T-helper 2 cell treated with Interferon-gamma antibody and Interleukin-4, amounts not matched to agents 100 ng/mL and 5 ng/mL, for 36 hours (primary cell): ENCODE measurements at regions not wholly inside any gene's neighbourhood (a gene's known extent, or its start where the extent isn't known, plus 50 kb on each side); places are given as distances from the start of the nearest gene placed in this dataset.
"Not testable (repeated sequence)": the region's sequence is repeated elsewhere in the genome, so short reads cannot be mapped to it uniquely, and the experiment has no call there.

Experiments
- intact Hi-C: fragments of 100-400 bp; cut with micrococcal nuclease; formaldehyde crosslinking; loops from one replicate; pipeline ENCODE4 v1.15.1; 2023

GRCh38 chr3:125645616-125646015 lies 50.3 kb upstream of the OSBPL11 start:
- intact Hi-C loops = no loop called here

DNA sequence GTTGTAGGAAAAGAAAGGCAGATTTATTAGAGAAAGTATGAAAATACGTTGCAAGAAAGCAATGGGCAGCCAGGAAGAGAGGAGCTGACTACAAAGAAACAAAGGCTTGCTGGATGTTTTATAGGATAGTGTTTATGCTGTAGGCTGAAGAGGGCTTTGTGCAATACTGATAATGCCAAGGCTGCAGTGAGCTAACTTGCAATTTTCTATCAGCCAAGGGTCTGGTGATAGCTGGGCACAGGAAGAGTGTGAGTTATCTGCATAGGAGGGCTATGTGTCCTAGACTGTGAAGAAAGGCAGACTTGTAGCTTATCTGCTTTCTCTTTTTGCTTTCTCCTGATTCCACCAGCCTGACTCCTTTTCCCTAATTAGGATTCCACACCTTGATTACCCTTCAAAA lies 51.3 kb upstream of the OSBPL11 start:
- intact Hi-C loops = no loop called here

DNA sequence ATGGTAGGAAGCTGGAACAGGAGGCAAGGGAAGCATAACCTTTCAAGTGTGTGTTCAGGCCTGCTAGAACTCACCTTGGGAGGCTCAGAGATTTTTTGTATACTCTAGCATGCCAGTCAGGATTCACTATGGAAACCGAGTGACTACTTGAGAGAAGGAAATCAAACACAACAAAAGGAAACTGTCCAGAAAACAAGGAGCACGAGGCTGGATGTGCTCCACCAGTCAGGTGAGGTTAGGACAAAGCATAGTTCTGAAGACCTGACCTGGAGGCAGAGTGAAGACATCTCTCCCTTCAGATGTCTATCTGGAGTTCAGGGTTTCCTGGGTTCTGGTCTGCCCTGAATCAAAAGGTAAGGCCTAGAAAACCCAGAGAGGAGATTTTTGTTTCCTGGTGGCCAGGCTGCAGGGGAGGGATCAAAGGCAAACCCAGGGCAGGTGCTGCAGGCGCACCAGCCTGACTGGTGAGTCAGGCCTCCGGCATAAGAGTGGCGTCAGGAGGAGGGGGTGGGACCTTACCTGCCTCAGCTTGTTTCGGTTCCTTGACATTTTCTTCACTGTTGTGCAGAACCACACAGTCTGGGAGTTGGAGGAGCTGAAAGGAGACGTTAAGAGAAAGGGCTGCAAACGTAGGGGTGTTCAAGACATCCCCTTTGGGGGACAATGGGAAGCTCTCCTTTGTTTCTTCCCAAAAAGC lies 52.2 kb upstream of the OSBPL11 start:
- intact Hi-C loops = no loop called here

GRCh38 chr3:125651244-125651643 lies 55.9 kb upstream of the OSBPL11 start:
- intact Hi-C loops = no loop called here

- intact Hi-C loops = no loop called here
Measured at GRCh38 chr3:125652349-125652748, 57.1 kb upstream of the OSBPL11 start.

- intact Hi-C loops = no loop called here
Measured at GRCh38 chr3:125654526-125654925, 59.2 kb upstream of the OSBPL11 start.

DNA sequence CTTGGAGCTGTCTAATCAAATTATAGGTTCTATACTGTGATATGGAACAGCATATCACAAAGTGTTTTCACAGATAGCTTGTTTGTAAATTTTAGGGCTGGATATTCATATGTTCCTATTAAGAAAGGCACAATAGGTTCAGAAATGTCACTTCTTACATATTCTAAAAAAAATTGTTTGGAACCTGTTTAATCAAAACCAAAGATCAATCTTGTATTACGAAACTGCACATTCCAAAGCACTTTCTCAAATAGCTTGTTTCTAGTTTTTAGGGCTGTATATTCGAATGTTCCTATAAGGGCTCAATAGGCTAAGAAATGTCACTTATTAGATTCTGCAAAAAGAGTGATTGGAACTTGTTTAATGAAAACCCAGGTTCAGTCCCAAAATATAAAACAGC lies 67.4 kb upstream of the OSBPL11 start:
- intact Hi-C loops = no loop called here

- intact Hi-C loops = no loop called here
Measured at GRCh38 chr3:125670352-125670751, 75.1 kb upstream of the OSBPL11 start.

DNA sequence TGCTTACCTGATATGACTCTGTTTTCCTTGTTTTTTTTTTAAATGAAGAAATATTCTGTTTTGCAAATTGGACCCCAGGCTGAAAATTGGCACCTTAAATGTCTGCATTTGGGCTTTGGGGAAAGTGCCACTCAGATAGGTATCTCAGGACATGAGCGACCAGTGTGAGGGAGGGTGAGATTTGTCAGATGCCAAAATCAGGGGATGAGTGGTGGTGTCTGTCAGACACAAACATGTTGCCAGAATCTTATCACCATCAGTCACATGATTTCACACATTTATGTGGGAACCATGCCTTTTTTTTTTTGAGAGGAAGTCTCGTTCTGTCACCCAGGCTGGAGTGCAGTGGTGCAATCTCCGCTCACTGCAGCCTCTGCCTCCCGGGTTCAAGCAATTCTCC lies 75.6 kb upstream of the OSBPL11 start:
- intact Hi-C loops = no loop called here

DNA sequence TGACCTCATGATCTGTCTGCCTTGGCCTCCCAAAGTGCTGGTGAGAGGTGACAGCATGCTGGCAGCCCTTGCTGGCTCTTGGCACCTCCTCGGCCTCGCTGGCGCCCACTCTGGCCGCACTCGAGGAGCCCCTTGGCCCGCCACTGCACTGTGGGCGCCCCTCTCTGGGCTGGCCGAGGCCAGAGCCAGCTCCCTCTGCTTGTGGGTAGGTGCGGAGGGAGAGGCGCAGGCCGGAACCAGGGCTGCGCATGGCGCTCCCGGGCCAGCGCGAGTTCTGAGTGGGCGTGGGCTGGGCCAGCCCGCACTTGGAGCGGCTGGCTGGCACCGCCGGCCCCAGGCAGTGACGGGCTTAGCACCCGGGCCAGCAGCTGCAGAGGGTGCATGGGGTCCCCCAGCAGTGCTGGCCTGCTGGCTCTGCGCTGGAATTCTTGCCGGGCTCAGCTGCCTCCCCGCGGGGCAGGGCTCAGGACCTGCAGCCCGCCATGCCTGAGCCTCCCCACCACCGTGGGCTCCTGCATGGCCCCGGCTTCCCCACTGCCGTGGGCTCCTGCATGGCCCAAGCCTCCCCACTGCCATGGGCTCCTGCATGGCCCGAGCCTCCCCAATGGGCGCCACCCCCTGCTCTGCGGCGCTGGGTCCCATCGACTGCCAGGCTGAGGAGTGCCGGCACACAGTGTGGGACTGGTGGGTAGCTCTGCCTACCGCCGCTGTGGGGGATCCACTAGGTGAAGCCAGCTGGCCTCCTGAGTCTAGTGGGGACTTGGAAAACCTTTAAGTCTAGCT lies 76.4 kb upstream of the OSBPL11 start:
- intact Hi-C loops = no loop called here

GRCh38 chr3:125675791-125676190 lies 80.5 kb upstream of the OSBPL11 start:
- intact Hi-C loops = no loop called here

DNA sequence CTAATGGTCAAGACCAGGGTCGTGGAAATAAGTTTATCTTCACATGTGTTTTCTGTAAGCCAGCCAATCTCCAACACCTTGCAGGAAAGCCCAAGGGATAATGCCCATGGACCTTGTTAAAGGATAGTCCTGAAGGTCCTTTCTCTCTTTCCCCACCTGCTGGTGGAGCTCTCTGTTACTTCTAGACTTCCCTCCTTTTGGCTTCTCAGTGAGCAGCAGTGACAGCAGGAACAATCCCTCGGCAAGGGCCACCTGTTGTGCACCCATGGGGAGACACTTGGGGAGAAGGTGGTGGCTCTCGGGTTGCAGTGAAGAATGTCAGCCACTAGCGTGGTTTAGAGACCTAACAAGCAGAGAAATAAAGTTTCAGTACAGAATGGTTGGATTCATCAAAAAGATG lies 84.0 kb upstream of the OSBPL11 start:
- intact Hi-C loops = no loop called here

DNA sequence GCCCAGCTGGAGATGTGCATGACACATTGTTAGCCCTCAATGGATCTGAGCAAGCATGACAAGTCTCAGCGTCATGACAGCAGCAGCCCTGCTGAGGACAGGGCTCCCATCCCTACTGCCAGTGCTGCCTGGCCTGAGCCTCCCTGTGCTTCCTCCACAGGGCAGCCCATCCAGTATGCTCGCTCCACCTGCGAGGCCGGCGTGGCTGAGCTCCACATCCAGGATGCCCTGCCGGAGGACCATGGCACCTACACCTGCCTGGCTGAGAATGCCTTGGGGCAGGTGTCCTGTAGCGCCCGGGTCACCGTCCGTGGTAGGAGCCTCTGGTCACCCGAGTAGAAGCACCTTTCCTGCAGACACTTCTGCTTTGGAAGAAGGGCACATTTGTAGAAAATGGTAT lies 85.8 kb upstream of the OSBPL11 start:
- intact Hi-C loops = no loop called here

GRCh38 chr3:125681906-125682305 lies 86.6 kb upstream of the OSBPL11 start:
- intact Hi-C loops = not testable (repeated sequence)

GRCh38 chr3:125682610-125683009 lies 87.3 kb upstream of the OSBPL11 start:
- intact Hi-C loops = not testable (repeated sequence)

DNA sequence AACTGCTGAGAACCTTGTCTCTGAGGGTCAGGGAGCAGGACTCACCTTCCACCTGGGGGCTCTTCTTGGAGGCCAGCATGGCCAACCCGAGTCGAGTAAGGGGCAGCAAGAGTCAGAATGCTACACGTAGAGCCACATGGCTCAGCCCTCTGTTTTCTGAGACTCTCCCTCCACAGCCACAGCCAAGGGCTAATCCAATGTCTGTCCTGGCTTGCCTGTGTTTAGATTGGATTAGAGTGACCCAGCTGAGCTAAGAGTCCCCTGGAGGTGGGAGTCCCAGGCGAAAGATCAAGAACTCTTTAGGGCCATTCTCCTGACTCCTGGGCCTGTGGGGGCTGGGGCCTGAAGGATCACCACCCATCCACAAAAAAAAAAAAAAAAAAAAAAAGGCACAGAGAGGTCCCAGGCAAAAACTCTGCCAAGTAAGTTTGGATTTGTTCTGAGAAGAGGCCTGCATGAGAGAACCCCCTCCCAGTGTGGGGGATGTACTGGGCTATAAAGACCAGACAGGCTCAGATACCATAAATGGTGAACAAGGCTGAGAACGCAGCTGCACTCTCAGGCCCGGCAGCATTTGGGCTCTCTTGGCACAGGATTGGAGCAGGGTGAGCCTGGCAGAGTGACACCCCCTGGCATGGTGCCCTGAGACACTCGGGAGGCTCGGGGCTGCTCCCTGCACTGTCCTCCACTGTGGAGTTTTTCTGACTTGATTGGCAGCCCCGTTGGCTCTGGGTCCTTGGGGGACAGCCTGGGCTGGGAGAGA lies 88.0 kb upstream of the OSBPL11 start:
- intact Hi-C loops = no loop called here

- intact Hi-C loops = no loop called here
Measured at GRCh38 chr3:125684199-125684598, 88.9 kb upstream of the OSBPL11 start.

- intact Hi-C loops = not testable (repeated sequence)
Measured at GRCh38 chr3:125685741-125686140, 90.4 kb upstream of the OSBPL11 start.

- intact Hi-C loops = no loop called here
Measured at GRCh38 chr3:125692361-125692760, 97.1 kb upstream of the OSBPL11 start.

GRCh38 chr3:125693887-125694286 lies 98.6 kb upstream of the OSBPL11 start:
- intact Hi-C loops = no loop called here

DNA sequence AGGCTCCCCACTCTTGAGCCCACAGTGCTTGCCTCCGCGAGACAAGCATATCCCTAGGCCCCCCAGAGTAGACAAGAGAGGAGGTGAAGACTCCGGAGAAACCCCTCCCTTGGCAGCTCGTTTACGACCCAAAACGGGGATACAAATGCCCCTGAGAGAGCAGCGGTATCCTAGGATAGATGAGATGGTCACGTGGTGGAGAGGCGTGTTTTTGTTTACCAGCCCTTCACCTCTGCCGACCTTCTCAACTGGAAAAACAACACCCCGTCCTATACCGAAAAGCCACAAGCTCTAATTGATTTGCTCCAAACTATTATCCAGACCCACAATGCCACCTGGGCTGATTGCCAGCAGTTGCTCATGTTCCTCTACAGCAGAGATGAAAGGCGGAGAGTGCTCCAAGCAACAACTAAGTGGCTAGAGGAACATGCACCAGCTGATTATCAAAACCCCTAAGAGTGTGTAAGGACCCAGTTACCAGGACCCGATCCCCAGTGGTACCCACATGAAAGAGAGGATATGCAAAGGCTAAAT lies 99.5 kb upstream of the OSBPL11 start:
- intact Hi-C loops = no loop called here

DNA sequence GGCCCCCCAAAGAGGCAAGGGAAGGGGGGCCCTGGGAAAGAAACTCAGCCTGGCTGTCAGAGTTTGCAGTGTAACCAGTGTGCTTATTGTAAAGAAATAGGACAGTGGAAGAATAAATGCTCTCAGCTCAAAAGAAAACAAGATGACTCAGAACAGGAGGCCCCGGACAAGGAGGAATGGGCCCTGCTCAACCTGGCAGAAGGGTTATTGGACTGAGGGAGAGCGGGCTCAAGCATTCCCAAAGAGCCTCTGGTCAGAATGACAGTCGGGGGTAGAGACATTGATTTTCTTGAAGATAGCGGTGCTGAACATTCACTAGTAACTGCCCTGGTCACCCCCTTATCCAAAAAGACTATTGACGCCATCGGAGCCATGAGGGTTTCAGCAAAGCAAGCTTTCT lies 100.4 kb upstream of the OSBPL11 start:
- intact Hi-C loops = no loop called here
